ENCODE measurements at regions not wholly inside any gene's neighbourhood (a gene's known extent, or its start where the extent isn't known, plus 50 kb on each side); places are given as distances from the start of the nearest gene placed in this dataset.

- TF ChIP-seq, protein P1, sequence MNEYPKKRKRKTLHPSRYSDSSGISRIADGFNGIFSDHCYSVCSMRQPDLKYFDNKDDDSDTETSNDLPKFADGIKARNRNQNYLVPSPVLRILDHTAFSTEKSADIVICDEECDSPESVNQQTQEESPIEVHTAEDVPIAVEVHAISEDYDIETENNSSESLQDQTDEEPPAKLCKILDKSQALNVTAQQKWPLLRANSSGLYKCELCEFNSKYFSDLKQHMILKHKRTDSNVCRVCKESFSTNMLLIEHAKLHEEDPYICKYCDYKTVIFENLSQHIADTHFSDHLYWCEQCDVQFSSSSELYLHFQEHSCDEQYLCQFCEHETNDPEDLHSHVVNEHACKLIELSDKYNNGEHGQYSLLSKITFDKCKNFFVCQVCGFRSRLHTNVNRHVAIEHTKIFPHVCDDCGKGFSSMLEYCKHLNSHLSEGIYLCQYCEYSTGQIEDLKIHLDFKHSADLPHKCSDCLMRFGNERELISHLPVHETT (tag by site-specific recombination; IDR thresholded peaks at IDR 0.05), result no peak
- TF ChIP-seq CTCF (tag by site-specific recombination; IDR thresholded peaks at IDR 0.05), result no peak
- TF ChIP-seq REST (tag by site-specific recombination; IDR thresholded peaks at IDR 0.05), result no peak
Observed at GRCh38 chr14:44404599-44404998, 102.5 kb downstream of the FSCB start.

All from HEK293 (cell line).